Activated T-helper 9 cell treated with anti-CD3 and anti-CD28 coated beads, Interleukin-2, amount 50 U/mL, for 16 hours (primary cell): ENCODE measurements at regions not wholly inside any gene's neighbourhood (a gene's known extent, or its start where the extent isn't known, plus 50 kb on each side); places are given as distances from the start of the nearest gene placed in this dataset.

Experiments
- DNase-seq: peaks from one replicate; pipeline ENCODE4 v3.0.0-alpha.2; 2020; ENCODE audit warnings: low read depth

DNA sequence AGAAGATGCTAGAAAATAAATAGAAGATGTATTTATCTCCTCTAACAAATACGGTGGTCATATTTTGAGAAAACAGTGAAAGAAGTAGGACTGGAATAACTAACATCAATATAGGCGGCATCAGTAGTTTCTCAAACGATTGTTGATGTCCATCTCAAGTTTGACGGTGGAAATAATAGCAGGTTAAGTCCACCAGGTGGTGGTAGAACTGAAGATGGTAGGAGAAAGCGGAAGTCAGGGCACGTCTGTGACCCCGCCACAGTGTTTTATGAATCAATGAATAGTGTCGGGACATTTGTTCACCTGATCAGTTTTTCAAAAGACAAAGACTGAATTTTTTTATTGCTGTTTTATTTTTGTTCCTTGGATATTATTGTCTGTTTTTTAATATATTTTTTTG, 706.4 kb upstream of the SLC10A2 start:
- DNase-seq = no peak

DNA sequence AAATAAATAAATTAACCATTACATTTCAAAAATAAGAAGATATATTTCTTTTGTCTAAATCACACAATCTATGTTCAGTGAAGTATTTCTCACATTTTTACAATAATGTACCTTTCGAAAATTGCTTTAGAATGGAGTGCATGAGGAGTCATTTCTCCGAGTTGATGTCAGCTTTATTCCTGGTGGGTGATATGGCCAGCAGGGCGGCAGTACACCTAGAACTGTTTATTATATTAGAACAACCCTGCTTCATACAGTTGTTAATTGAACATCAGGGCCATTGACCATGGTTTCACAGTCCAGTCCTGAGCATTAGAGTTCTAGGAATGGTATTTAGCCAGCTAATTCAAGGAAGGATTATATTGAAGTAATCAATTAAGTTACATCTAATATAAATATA, 696.3 kb upstream of the SLC10A2 start:
- DNase-seq = no peak

DNA sequence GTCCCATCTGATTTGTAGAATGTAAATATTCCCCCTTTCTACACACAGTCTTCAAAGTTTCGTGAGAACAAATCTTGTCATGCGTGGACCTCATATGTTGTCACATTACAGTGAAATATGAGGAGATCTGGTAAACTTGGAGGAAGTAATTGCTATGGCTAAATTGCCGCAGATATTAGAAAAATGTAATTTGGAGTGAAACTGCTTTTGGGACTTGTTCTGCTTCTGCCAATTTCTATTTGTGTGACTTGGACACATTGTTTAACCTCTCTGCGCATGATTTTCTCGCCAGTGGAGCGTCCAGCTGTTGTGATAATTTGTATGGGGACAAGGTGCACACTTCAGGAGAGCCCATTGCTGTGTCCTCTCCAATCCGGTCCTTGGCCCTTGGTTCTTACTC, 693.1 kb upstream of the SLC10A2 start:
- no peak for DNase-seq

DNA sequence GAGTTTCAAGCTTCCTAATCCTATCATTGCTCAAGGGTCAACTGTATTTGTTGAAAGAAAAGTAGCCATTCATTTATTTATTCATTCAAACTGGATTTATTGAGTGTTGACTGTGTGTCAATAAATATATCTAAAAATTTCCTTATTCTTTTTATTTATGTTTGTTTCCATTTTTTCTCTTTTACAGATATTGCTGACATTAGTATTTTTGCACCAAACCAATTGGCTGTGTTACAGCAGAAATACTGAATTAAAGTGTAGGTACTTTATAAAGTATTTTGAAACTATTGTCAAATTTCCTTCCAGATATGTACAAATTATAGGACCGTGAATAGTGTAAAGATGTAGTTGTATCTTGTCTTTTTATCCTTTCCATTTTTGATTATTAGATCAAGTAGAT, 692.0 kb upstream of the SLC10A2 start:
- DNase-seq = no peak

DNA sequence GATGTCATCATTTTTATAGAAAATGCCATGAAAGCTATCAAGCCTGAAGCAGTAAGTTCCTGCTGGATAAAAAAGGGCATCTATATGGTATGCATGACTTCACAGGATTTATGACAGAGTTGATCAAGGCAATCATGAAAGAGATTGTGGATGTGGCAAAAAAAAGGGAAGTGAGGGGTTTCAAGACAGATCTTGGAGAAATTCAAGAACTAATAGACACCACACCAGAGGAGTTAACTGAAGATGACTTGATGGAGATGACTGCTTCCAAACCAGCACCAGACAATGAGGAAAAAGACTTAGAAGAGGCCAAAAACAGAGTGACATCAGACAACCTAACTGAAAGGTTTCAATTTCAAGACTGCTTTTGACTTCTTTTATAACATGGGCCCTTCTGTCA, 691.1 kb upstream of the SLC10A2 start:
- no peak for DNase-seq

DNA sequence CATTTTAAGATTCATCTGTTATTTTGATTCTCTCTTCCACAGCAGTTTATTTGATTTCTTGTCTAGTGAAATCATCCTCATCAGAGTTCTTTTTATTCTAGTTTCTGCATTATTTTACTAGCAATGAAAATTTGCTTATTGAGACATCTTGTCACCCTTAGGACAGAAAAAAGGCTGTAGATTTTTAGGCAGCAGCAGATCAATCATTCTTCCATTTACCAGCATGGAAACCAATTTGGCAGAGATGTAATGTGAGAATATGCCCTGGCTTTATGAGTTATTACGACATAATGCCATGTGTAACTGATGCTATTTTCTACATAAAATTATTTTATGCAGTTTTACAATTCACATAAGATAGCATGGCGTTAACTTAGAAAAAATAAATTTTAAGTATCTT, 688.6 kb upstream of the SLC10A2 start:
- no peak for DNase-seq

DNA sequence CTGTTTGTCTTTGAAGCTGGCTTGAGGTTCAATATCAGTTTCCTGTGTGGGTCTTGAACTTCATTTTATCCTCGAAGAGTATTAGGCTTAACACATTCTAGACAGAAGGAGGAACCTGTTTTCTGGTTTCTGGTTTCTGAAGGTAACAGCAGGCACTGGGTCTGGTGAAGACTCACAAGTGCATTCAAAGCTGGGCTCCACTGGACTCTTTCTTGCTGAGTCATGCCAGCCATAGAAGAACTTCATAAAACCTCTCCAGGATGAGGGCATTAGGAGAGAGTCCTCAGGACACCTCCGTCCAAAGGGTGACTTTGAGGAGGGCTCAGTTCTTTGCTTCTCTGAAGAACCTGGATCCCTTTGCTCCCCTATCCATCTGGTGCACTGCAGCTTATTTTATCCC, 668.6 kb upstream of the SLC10A2 start:
- DNase-seq = no peak

DNA sequence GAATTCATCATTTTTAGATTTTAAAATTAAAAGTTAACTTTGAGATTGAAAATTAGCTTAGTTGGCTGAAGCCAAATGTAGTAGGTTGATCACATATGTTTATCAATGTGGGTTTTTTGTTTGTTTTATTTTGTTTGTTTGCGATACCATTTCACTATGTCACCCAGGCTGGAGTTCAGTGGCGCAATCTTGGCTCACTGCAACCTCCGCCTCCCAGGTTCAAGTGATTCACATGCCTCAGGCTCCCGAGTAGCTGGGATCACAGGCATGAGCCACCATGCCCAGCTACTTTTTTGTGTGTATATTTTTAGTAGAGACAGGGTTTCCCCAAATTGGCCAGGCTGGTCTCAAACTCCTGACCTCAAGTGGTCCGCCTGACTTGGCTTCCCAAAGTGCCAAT, 665.7 kb upstream of the SLC10A2 start:
- no peak for DNase-seq

DNA sequence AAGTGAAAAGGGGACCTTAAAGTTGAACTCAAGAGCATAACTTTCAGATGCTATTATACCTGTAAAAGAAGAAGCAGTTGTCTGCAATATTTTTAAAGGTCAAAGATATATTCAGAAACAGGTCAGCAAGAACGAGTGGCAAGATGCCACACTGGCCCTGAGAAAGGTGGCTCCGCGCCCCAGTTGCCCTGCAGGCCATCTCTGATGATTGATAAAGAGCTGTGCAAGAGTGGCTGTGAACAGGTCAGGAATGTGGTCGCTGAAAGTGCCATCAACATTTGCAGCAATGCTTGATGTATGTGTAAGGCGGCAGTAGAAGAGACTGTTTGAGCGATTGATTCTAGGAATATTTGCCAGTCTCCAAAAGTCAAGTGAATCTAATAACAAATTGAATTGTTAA, 664.2 kb upstream of the SLC10A2 start:
- no peak for DNase-seq

DNA sequence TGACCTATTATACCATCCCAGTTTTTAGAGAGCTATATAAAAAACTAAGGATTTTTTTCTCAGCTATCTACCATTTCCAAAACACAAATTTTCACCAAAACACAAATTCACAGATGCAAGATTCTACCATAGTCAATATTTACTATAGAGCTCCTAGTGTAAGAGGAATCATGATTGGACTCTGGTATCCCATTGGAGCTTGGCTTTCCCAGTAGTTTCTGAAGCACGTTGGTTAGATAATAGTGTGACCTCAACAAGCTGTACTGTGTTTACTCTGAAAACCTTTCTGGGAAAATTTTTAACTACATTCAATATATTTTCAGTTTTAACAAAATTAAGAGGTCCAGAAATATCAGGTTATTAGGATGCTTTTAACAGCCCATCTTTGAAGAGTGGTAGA, 660.6 kb upstream of the SLC10A2 start:
- DNase-seq = no peak

DNA sequence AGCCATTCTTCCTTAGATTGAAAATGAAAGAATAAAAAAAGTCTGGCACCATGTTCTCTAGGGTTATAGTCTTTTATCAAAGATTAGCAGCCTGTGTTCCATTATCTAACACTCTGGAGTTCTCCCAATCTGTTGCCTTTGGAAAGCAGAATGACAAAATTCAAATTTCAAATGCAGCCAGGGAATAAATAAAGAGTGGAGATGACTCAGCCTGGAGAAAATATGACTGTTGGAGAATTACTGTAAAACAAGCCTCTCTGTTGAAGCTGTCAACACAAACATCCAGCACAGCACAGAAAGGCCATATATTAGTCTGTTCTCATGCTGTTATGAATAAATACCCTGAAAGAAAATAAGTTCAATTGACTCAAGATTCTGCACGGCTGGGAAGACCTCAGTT, 650.5 kb upstream of the SLC10A2 start:
- no peak for DNase-seq

DNA sequence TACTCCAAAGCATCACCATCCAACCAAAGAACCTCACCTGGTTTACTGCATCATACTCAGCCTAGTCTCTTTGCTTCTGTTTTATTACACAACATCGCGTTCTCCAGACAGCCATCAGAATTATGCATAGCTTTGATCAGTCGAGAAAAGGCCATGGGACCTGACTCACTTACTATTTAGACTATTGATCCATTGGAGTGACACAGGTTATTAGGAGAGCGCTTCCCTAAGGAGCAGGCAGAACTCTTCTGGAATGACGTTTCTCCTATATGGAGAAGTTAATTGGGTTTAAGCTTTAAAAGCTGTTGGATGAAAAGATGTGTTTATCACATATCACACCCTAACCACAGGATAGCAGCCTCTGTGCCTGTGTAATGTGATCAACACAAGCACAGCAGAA, 649.1 kb upstream of the SLC10A2 start:
- no peak for DNase-seq

DNA sequence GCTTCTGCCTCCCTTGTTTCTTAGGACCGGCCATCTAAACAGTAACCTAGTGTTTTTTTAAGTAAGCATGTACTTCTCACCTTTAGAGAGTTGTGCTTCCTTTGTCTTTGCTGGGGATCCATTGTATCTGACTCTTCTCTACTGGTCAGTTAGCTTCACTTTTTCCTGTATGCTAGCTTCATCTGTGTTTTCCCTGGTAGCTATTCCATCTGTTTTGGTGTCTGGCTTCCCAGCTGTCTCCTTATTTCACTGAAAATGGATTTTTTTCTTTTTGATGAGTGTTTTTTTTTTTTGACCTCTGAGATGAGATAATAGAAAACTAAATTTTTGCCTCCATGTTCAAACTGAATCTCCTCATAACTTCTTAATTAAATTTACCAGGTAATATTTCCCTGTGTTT, 637.0 kb upstream of the SLC10A2 start:
- no peak for DNase-seq

DNA sequence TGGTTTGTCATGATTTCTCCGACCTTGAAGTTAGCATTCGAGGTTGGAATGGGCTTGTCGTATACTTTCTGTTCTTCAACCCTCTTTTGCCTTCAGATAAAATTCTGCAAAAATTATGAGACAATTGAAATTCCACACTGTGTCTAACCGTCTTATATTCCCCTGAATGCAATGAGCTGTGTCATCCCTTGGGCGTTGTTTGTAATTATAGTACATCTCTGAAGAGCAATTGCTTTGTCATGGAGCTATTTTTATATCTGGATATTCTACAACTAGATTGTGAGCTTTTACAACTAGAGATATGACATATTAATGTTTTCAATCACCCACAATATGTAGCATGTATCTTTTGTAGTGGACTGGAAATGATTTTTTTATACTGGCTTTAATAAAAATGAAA, 631.8 kb upstream of the SLC10A2 start:
- DNase-seq = no peak

DNA sequence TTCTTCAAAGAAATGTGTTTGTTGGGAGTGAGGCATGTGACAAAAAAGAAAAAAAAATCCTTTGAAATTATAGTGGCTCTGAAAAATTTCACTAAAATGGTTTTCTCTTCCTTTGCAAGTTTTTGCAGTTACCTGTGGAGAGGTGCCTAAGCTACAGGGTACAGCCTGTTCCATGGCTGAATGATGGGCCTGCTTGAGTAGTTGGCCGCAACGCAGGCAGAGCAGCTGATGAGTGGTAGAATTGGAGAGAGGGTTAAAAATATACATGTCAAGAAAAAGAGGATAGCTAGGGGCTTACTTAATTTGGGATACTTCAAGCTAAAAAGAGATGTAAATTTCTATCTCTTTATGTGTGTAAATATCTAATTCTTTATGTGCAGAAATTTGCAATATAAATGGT, 629.1 kb upstream of the SLC10A2 start:
- DNase-seq = no peak

DNA sequence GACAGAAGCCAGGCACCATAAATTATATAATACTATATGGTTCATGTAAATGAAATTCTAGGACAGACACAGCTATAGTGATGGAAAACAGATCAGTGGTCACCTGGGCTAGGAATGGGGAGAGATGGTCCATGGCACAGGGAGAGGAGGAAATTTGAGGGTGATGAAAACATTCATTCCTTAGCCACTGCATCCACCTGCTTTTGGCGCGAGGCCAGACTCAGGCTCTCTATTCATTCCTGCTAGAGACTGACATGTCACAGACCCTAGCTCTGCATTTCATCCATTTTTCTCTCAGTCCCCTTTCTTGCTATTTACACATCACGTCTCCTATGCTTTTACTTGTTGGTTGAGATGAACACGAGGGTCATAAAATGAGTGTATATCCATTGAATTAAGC, 628.3 kb upstream of the SLC10A2 start:
- DNase-seq = no peak

DNA sequence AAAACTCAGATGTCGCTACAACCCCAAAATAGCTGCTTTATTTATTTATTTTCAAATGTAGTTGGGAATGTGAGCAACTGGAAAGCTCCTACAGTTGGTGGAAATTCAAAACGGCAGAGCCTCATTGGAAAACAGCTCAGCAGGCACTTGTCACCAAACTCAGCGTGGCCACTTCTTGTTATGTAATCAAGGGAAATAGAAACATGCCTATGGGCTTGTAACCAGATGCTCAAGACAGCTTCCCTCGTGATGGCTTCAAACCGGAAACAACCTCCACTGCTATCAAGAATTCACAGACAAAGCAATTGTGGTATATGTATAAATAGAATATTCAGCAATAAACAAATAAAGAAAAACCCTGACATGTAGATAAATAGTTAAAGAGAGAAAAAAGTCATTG, 627.8 kb upstream of the SLC10A2 start:
- no peak for DNase-seq

DNA sequence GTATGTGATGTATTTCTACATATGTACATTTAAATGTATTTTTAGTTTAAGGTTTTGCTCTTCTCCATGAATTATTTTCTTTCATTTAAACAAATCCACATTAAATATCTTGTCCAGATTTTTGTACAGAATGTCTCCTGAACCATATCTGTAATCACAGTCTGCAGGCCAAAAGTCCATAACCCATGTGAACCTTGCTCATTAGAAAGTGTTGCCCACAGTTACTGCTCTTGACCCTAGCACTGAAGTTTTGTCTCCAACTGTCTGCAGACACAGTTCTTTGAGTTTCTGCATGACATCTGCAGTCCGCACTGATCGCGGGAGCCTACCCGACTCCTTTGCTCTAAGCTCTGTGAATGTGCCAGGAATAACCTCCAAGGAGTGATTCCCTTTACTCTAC, 626.2 kb upstream of the SLC10A2 start:
- no peak for DNase-seq

DNA sequence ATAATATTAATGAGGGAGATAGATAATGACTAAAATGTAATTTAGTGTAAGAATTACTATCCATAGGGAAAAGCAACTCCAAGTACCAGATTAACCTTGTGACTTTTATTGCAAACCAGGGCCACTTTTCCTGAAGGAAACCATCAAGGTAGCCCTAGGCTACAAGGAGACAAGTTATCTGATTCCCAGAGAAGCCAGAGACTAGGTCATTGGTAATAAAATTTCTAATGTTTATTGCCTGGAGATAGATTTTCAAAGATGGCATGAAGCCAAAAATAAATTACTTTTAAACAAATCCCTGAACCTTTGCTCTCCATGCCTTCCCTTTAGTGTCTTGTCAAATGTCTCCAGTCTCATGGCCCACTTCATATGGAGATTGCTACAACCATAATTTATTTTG, 610.1 kb upstream of the SLC10A2 start:
- no peak for DNase-seq

DNA sequence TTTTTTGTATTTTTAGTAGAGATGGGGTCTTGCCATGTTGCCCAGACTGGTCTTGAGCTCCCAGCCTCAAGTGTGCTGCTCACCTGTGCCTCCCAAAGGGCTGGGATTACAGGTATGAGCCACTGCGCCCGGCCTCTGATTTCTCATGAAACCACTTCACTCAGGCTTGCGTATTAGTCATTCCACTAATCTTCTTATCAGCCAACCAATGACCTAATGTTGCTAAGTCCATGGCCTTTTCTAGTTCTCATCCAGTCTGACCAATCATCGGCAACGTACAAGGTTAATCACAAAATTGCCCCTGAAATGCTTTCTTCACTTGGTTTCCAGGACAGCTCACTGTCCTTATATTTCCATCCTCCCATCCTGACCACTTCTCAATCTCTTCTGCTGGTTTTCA, 605.3 kb upstream of the SLC10A2 start:
- DNase-seq = no peak

DNA sequence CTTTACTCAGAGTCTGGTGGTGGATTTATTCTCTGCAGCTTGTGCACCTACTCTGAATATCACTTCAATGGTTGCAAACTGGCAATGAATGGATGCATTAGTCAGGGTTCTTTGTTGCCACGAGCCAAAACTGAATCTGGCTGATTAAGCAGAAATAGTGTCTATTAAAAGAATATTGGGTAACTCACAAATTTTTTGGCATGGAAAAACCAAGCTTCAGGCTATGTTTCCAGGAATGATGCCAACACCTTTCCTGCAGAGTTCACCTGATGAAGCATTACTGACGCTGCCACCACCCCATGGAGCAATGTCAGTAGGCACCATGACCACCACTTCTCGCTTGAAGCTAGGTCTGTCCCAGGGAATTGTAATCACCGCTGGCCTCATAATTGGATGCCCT, 597.8 kb upstream of the SLC10A2 start:
- DNase-seq = no peak

DNA sequence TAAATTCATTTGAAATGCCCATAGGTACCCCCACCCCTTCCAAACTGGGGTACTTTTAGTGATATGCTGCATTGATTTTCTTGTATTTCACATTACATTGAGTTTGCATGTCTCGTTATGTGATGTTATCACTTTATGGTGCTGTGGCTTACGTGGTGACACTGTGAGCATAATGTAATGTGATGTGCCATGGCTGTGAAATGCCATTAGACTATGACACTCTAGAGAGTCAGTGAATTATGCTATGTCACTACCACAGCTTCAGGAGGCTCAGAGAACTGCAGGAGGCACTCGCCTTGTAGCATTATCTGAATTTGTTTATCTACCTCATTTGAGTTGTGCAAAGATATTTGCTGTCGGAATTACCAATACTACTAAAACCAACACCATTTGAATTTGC, 590.1 kb upstream of the SLC10A2 start:
- no peak for DNase-seq

DNA sequence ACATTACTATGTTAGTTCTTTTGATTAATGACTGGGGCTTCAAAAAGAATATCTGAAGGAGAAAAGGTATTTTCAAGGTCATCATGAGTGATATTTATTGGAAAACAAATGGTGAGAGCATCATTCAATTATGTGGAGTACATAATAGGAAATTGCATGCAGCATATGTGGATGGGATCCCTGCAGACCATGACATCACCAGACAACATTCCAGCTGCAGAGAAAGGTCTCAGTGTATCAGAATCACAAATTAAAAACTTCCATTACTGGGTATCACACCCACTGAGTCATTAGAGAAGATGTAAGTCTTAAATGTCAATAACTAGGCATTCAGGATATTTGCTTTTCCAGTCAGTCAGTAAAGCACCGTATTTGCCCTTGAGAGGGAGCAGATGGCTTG, 574.4 kb upstream of the SLC10A2 start:
- no peak for DNase-seq

DNA sequence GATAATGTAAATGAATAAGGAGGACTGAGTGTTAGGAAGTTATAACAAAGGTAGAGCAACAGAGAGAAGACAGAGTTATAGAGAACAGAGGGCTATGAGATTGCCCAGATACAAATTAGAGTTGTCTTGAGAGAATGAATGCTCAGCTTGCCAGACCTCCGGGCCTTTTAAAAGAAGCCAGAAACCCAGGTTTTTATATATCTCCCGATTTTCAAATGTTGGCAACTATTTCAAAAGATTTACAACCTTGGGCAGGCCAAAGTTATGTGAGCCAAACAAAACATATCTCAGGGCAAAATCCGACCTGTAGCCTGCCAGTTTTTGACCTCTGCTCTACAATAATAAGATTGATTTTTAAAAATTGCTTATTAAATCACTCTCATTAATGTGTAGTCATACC, 573.1 kb upstream of the SLC10A2 start:
- DNase-seq = no peak

DNA sequence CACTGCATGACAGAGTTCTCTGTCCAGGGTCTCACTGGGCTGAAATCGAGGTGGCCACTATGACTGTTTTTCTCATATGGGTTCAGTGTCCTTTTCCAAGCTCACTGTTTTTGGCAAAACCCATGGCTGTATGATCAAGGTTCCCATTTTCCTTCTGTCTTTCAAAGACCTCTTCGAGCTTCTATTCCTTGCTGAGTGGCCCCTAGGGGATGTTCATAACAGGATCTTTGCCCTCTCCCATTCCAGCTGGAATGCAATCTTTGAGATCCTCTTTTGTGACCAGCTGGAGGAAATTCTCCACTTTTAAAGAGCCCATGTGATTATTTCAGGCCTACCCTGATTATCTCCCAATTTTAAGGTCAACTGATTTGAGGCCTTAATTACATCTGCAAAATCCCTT, 572.5 kb upstream of the SLC10A2 start:
- DNase-seq = no peak

DNA sequence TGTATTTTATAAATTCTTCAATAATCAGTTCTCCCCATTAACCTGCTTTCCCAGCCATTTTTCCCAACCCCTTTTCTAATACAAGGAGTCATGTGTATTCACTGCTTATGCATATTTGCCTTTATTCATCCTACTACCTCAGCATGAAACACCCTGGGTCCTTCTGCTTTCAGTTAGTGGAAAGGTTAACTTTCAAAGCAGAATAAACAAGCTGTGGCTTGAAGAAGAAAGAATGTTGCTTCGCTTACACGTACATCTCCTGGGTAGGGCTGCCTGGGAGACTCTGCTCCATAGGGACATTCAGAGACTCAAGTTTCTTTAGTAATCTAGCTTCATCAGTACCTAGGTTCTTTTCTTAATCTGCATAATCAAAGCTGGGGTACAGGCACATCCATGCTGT, 567.8 kb upstream of the SLC10A2 start:
- no peak for DNase-seq
